HUDEP-2 (cell line): ENCODE measurements at regions not wholly inside any gene's neighbourhood (a gene's known extent, or its start where the extent isn't known, plus 50 kb on each side); places are given as distances from the start of the nearest gene placed in this dataset.
"Not testable (repeated sequence)": the region's sequence is repeated elsewhere in the genome, so short reads cannot be mapped to it uniquely, and the experiment has no call there.

Experiments used
- DNase-seq, 76 experiments: peaks; one replicate each; lab custom pipeline; 2025; ENCODE audit not compliant: unreplicated experiment in 76 of 76; lab: John Stamatoyannopoulos, UW

GRCh38 chr6:120274547-120274946 is 925.0 kb upstream of the MAN1A1 start:
- no peak for DNase-seq

GRCh38 chr6:120273411-120273810 is 923.9 kb upstream of the MAN1A1 start:
- DNase-seq, result no peak

GRCh38 chr6:120272038-120272437 is 922.5 kb upstream of the MAN1A1 start:
- DNase-seq, result no peak

GRCh38 chr6:120268256-120268655 is 918.7 kb upstream of the MAN1A1 start:
- DNase-seq, result not testable (repeated sequence)

- no peak for DNase-seq
These were observed 912.8 kb upstream of the MAN1A1 start for GRCh38 chr6:120262354-120262753.

- no peak for DNase-seq
These were observed 911.1 kb upstream of the MAN1A1 start for GRCh38 chr6:120260636-120261035.

GRCh38 chr6:120254651-120255050 is 905.1 kb upstream of the MAN1A1 start:
- no peak for DNase-seq

- no peak for DNase-seq
These were observed 898.9 kb upstream of the MAN1A1 start for GRCh38 chr6:120248451-120248850.

- DNase-seq, result no peak
These were observed 887.7 kb upstream of the MAN1A1 start for GRCh38 chr6:120237221-120237620.

GRCh38 chr6:120230008-120230407 is 880.4 kb upstream of the MAN1A1 start:
- DNase-seq, result peak in 1 of 76 experiments; percentile 2

- DNase-seq, result no peak
These were observed 878.7 kb upstream of the MAN1A1 start for GRCh38 chr6:120228297-120228696.

- DNase-seq, result no peak
These were observed 869.8 kb upstream of the MAN1A1 start for GRCh38 chr6:120219339-120219738.

GRCh38 chr6:120214088-120214499 is 864.5 kb upstream of the MAN1A1 start:
- no peak for DNase-seq

- DNase-seq, result no peak
These were observed 862.6 kb upstream of the MAN1A1 start for GRCh38 chr6:120211955-120212792.

GRCh38 chr6:120202878-120203277 is 853.3 kb upstream of the MAN1A1 start:
- DNase-seq, result no peak

GRCh38 chr6:120200853-120201252 is 851.3 kb upstream of the MAN1A1 start:
- no peak for DNase-seq

GRCh38 chr6:120198033-120198432 is 848.5 kb upstream of the MAN1A1 start:
- peak in 54 of 76 experiments; percentile 1 to 91 (median 44) for DNase-seq

GRCh38 chr6:120186080-120186479 is 836.5 kb upstream of the MAN1A1 start:
- DNase-seq, result no peak

GRCh38 chr6:120173250-120173649 is 823.7 kb upstream of the MAN1A1 start:
- DNase-seq, result no peak

GRCh38 chr6:120164531-120164930 is 815.0 kb upstream of the MAN1A1 start:
- DNase-seq, result no peak

GRCh38 chr6:120157873-120158272 is 808.3 kb upstream of the MAN1A1 start:
- no peak for DNase-seq

GRCh38 chr6:120147071-120147871 is 797.7 kb upstream of the MAN1A1 start:
- DNase-seq, result peak in 2 of 76 experiments; percentile 1
